LHCN-M2 (cell line): ENCODE measurements at regions not wholly inside any gene's neighbourhood (a gene's known extent, or its start where the extent isn't known, plus 50 kb on each side); places are given as distances from the start of the nearest gene placed in this dataset.

Source experiments
- DNase-seq: peaks from one replicate; pipeline ENCODE4 v3.0.0-alpha.2; 2012; ENCODE audit warnings: low read depth

DNA sequence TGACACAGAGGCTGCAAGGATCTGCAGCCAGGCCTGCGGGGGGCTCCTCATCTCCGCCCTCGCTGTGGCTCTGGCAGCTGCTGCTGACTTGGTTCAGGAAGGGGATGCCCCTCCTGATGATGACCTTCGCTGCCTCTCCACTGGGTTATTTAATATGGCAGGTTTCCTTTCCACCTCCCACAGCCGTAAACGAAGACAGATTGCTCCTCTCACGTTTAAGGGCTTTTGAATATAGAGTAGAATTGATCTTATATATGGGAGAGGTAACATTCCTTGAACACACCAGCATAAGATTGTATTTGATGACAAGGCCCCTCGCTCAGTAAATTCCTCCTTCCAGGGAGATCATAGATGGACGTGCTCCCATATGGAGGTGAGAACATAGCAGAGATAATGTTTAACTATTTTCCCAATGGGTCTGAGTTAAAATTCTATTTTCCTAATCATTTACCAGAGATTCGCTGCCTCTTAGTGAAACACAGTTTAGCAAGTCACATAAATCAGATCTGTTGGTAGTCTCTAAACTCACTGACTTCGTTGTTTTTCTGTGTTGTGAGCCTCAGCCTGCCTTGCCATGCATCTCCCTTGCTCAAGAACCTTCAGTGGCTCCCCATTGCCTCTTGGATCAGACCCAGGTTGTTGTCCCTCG, 88.5 kb upstream of the AJAP1 start:
- no peak for DNase-seq

GRCh38 chr1:4571263-4571662, 83.1 kb upstream of the AJAP1 start:
- no peak for DNase-seq

DNA sequence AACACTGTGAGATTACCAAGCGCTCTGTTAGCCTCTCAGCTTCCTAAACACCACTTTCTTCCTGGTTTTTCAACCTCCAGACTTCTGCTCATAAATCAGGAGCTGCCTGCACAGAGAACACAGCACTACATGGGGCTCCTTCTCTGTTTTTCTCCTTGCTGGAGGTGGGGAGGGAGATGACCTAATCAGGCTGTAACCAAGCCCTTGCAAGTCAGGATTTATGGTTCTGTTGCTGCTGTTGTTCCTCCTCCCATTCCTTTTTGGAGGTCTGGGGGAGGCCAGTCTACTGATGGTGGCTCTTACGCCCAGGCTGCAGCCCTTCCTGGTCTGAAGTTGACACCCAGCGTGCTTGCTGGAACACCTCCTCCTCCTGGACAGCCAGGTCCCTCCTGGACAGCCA, 80.9 kb upstream of the AJAP1 start:
- no peak for DNase-seq

- DNase-seq, result no peak
Observed at GRCh38 chr1:4581807-4582206, 72.6 kb upstream of the AJAP1 start.

DNA sequence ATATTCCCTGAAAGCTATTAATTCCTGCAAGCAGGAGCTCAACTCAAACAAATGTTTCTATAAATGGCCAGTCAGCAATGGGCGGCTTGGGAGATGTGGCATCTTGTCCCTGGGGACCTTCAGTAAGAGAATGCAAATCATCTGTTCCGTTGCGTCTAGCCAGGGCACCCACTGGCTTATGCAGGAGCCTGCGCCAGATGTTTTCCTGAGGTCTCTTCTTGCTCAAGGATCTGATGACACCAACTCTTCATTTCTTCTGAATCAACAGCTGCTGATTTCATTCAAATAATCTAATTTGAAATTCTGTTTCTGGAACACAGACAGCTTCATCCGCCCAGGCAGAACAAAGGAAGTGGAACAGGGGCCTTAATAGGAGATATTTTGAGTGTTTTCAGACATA, 70.0 kb upstream of the AJAP1 start:
- no peak for DNase-seq

GRCh38 chr1:4585216-4585615, 69.2 kb upstream of the AJAP1 start:
- DNase-seq, result no peak

- DNase-seq, result no peak
Observed at GRCh38 chr1:4585705-4586104, 68.7 kb upstream of the AJAP1 start.

DNA sequence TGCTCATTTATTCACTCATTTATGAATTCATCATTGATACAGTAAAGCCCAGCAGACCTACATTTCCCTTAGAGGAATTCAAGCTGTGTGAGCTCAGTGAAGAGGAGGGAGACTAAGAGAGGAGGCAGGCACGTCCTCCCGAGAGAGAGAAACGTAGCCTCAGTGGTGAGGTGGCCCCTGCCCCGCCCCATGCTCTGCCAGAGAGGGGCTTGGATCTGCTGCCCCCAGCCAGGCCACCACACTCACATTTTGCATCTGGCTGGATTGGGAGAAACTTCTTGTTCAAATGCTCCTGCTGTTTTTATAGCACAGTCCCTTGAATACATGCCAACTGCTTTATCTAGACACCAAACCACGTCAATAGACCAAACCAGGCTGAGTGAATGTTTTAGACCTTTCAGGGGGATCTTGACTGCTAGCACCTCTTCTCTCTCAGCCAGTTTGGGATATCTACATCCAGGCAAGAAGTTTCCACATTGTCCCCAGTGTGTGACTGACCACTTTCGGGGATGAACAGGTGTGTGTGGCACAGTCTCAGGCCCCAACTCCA, 67.7 kb upstream of the AJAP1 start:
- no peak for DNase-seq

DNA sequence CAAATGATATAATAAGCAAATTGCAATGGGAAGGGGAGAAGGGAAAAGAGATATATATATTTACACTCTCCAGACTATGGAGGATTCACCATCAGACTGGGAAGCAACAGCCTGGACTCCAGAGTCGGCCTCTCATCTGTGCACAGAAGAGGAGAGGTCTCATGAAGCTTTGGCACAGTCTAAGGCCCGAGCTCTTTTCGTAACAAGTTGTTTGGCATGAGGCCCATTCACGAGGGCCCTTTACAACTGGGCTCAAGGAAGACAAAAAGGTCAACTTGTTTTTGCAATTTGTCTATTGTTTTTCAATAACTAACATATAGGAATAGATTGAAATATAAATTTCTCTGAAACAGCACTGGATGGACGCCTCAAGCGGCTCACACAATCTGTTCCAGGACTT, 66.7 kb upstream of the AJAP1 start:
- DNase-seq, result no peak

DNA sequence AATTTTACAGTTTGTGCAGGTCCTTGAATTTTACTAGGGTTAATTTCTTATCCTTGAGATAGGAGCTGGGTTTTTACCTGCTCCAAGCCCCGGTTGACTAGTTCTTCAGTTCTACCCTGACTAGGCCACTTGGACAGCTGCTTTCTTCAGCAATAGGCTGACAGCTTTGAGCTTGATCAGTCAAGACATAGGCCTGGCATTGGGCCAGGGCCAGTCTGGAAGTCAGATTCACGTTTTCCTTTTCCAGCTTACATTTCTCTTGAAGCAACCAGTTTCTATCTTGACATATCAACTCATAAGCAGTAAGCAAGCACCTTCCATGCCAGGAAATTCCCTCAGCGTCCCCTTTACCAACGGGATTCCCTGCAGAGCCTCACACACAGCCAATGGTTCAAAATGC, 63.7 kb upstream of the AJAP1 start:
- DNase-seq, result no peak

GRCh38 chr1:4591926-4592325, 62.5 kb upstream of the AJAP1 start:
- no peak for DNase-seq

DNA sequence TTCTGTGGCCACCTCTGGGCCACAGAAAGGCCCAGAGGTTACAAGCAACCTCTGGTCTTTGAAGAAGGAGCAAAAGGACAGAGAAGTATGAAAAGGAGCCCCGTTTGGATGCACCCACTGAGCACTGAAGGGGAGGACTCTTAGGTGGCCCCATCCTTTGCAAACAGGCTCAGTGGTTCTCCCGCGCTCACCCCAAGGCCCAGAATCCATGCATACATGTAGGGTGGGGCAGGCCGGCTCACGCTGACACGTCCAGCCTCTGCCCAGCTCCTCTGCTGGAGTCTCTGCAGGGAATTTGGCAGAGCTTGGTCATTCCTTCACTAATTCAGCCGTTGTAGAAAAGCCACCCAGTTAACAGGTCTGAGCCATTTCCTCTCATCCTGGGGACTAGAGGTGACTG, 61.3 kb upstream of the AJAP1 start:
- no peak for DNase-seq

DNA sequence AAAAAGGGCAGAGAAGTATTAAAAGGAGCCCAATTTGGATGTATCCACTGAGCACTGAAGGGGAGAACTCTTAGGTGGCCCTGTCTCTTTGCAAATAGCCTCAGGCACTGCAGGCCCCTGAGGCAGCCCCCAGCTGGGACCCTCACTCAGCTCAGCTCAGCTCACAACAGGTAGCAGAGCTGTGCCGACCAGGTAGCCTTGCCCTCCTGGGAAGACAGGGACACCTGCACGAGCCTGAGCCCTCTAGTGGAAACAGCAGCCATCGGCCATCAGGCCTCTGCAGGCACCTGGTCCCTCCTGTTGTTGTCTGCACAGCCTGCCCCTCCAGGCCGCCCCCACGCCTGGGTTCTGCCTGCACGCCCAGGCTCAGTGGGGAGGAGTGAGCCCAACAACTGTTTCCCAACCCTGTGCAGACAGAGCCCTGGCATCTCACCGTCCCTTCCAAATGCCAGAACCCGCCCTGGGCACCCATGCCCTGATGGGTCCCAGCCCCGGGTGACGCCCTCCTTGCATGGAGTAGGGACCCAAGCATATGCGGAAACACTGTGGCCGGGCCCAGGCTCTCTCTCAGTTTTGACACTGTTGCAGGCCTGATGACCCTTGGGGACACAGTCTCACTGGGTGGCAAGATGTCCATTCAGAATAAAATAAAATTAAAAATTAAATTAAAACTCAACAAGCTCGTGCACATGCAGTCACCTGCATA, 60.0 kb upstream of the AJAP1 start:
- DNase-seq, result no peak

DNA sequence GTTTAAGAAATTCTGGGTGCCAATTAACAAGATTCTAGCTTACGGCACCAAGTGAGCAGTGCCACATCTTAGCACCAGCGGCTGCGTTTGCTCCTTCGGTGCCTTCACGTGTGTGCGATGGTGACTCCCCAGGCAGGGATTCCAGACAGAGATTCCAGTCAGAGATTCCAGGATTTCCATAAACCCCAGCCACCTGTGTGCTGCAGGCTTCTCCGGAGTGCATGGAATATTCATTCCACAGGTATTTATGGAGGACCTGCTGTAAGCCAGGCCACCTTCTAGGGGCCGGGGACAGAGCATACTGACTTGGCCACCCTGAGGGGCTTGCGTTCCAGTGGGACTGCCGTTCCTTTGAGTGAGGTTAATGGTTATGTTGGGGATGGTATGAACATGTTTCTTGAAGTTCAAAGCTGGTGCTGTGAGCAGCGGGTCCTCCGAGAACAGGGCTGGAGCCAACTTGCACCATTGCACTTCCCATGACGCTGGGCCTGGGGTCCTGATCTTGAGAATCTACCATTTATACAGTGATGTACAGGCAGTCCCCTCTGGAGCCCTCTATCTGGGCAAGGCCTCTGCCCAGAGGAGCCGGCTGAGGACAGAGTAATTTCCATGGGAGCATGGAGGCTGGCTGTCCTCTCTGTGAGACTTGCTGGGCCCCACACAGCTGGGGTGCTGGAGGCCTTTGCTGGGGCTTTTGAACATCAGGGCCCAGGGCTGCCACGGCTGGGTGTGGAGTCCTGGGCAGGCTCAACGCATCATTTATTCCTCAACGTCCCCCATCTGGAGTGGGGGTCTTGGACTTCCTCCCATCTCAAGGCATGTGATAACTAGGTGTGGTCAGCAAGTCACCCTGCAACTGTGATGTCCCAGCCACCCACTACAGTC, 58.8 kb upstream of the AJAP1 start:
- DNase-seq, result no peak

DNA sequence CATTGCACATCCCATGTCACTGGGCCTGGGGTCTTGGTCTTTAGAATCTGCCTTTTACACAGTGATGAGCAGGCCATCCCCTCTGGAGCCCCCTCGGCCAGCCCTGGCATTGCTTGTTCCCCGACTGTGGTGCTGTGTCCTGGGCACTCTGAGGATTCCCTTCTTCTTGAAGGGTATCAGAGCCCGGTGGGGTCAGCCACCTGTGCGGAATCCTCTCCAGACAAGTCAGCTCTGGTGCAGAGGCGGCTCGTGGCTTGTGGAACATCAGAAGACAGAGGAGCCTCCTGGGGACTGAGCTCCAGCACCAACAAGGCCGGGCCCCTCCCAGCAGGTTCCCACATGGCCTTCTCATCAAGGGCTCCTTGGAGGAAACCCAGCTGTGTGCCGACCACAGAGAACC, 57.9 kb upstream of the AJAP1 start:
- DNase-seq, result no peak

DNA sequence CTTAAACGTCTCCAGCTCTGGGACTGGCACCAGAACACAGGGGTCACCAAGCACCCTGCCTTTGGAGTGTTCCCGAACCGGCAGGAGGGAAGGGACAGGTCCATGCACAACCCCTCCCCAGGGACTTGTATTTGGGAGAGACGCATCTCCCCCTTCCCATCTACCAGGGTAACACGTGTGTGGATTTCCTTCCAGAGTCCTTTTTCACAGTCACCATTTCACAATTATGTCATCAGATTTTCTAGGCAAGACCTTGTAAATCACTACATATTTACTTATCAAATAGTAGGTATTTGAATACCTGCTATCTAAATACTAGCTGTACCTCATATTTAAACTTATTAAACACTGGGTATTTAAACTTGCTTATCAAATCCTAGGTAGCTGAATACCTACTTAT, 57.4 kb upstream of the AJAP1 start:
- DNase-seq, result no peak

DNA sequence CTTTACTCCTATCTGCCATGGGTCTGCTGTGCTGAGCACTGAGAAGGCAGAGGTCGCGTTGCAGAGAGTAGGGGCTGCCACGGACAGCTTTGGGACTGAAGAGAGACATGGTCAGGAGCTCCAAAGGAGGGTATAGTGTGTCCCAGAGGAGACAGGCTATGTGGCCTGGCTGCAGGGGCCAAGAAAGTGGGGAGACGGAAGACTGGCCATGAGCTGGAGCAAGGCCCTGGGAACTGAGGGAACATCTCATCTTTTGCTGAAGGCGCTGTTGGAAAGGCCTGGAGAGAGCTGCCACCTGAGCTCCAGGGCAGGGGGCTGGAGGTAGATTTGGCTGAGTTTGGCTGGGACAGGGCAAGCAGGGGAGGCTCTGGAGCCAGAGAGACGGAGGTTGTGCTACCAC, 55.8 kb upstream of the AJAP1 start:
- no peak for DNase-seq

GRCh38 chr1:4599521-4599920, 54.9 kb upstream of the AJAP1 start:
- no peak for DNase-seq

DNA sequence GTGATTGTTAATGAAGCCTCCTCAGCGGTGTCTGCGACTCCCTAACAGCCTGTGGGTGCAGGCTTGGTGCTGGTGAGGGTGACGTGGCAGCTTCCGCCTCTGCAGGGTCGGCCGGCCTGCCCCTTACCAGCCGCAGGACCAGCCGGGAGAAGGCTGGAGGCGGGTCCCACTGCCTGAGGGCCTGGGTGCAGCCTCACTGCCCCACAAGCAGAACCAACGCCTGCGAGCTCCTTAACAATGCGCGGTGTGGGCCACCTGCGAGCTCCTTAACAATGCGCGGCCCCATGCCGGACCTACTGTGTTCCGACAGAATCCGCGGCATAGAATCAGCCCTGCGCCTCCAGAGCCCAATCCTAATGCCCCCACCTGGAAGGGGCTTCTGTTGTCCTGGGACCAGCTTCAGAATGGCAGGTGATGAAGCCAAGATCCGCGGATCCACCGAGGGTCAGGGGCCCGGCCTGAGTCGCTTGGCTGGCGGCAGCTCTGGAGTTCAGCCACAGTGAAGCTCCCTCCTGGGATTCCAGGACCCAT, 54.4 kb upstream of the AJAP1 start:
- no peak for DNase-seq

DNA sequence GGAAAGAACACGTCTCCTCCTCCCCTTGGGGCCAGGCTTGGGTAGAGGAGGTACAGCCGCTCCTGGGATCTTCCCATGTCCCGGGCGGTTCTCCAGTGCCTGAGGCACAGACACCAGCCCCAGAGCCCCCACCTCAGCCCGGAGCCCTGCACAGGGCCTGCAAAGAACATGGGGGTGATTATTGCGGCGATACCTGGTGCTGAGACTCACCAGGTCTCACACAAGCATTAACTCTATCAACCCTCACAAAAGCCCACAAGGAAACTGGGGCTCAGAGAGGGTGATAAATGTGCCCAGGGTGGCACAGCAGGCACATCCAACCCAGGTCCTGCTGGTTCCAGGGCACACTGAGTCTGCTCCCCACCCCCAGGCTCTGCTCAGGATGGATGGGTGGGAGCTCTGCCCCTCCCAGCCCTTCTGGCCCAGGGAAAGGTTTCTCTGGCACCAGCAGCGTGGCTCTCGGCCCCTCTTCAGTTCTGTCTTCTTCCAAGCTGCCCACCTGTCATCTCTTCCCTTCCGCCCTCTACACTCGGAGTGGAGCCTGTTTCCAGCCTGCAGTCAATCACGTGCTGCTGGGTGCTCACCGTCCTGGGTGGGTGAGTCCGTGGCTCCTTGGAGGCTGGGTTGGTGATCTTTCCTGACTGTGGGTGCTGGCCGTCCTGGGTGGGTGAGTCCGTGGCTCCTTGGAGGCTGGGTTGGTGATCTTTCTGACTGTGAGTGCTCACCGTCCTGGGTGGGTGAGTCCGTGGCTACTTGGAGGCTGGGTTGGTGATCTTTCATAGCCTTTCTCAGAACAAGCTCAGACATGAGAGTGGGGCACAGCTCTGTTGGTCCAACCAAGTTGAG, 53.6 kb upstream of the AJAP1 start:
- DNase-seq, result no peak

GRCh38 chr1:4601941-4602340, 52.5 kb upstream of the AJAP1 start:
- DNase-seq, result no peak
